GM23338 (cell line): ENCODE measurements at regions not wholly inside any gene's neighbourhood (a gene's known extent, or its start where the extent isn't known, plus 50 kb on each side); places are given as distances from the start of the nearest gene placed in this dataset.

Experiments used
- ATAC-seq: fragments of 200-7000 bp; cut with Tn5 transposase; 3 replicates; pipeline ENCODE4 v1.9.1; 2020
- DNase-seq: peaks from one replicate; pipeline ENCODE4 v3.0.0-alpha.2; 2015; ENCODE audit warnings: low spot score
- H2AFZ ChIP-seq: fragments of 200-600 bp; sonication (generic); 2 replicates; pipeline ENCODE4 v1.8.0; 2016; ENCODE audit warnings: antibody characterized with exemption, mild to moderate bottlenecking, moderate library complexity
- H3F3A ChIP-seq: fragments of 200-600 bp; sonication (generic); replicated peaks from 2 replicates; pipeline ENCODE4 v1.8.0; 2017; ENCODE audit warnings: antibody characterized with exemption, mixed run types, low read depth
- H3K27ac ChIP-seq: fragments of 200-600 bp; sonication (generic); 2 replicates; pipeline ENCODE4 v1.6.1; 2016; ENCODE audit warnings: low read depth
- H3K27me3 ChIP-seq: fragments of 200-600 bp; sonication (generic); 2 replicates; pipeline ENCODE4 v1.8.0; 2016; ENCODE audit warnings: mild to moderate bottlenecking, mixed run types, moderate library complexity; ENCODE audit not compliant: insufficient read depth
- H3K36me3 ChIP-seq: fragments of 200-600 bp; sonication (generic); 2 replicates; pipeline ENCODE4 v1.8.0; 2016; ENCODE audit warnings: mild to moderate bottlenecking; ENCODE audit not compliant: insufficient read depth
- H3K4me1 ChIP-seq: fragments of 200-600 bp; sonication (generic); 2 replicates; pipeline ENCODE4 v1.8.0; 2016; ENCODE audit warnings: mild to moderate bottlenecking, moderate library complexity; ENCODE audit not compliant: insufficient read depth
- H3K4me2 ChIP-seq: fragments of 200-600 bp; sonication (generic); 2 replicates; pipeline ENCODE4 v1.7.1; 2017; ENCODE audit warnings: mixed run types
- H3K4me3 ChIP-seq: fragments of 200-600 bp; sonication (generic); 2 replicates; pipeline ENCODE4 v1.6.1; 2016; ENCODE audit warnings: mixed run types
- H3K79me2 ChIP-seq: fragments of 200-600 bp; sonication (generic); replicated peaks from 2 replicates; pipeline ENCODE4 v1.8.0; 2017; ENCODE audit warnings: mild to moderate bottlenecking; ENCODE audit not compliant: insufficient read depth
- H3K9me2 ChIP-seq: fragments of 200-600 bp; sonication (generic); 2 replicates; pipeline ENCODE4 v1.8.0; 2017; ENCODE audit not compliant: insufficient read depth
- H4K20me1 ChIP-seq: fragments of 200-600 bp; sonication (generic); replicated peaks from 2 replicates; pipeline ENCODE4 v1.8.0; 2017; ENCODE audit warnings: mild to moderate bottlenecking; ENCODE audit not compliant: insufficient read depth
- H3K27ac Mint-ChIP-seq: 2 replicates; pipeline ENCODE4 v1.8.0; 2020; ENCODE audit warnings: inconsistent platforms, mild to moderate bottlenecking, moderate library complexity, mixed read lengths
- H3K27me3 Mint-ChIP-seq: 3 replicates; pipeline ENCODE4 v1.8.0; 2022; ENCODE audit warnings: low read depth, mild to moderate bottlenecking, moderate library complexity, mixed read lengths, inconsistent platforms; ENCODE audit not compliant: insufficient read depth, poor library complexity
- H3K36me3 Mint-ChIP-seq: 3 replicates; pipeline ENCODE4 v1.8.0; 2021; ENCODE audit warnings: low read depth, mild to moderate bottlenecking, inconsistent platforms, moderate library complexity, mixed read lengths
- H3K4me1 Mint-ChIP-seq: 3 replicates; pipeline ENCODE4 v1.8.0; 2020; ENCODE audit warnings: mild to moderate bottlenecking, inconsistent platforms, mixed read lengths
- H3K4me3 Mint-ChIP-seq: 3 replicates; pipeline ENCODE4 v1.8.0; 2021; ENCODE audit warnings: moderate library complexity, mild to moderate bottlenecking, inconsistent platforms, mixed read lengths
- H3K9me3 Mint-ChIP-seq: 3 replicates; pipeline ENCODE4 v1.8.0; 2020; ENCODE audit warnings: moderate library complexity, mild to moderate bottlenecking, inconsistent platforms, mixed read lengths
- CREB1 ChIP-seq: fragments of 250-450 bp; sonication (Bioruptor Pico); IDR thresholded peaks from 2 replicates; pipeline ENCODE4 v1.5.0; 2020; ENCODE audit warnings: low read depth, mild to moderate bottlenecking, moderate library complexity
- EZH2 ChIP-seq: fragments of 200-600 bp; sonication (generic); IDR thresholded peaks from one replicate; pipeline ENCODE4 v1.8.0; 2017; ENCODE audit warnings: antibody characterized with exemption, mild to moderate bottlenecking, low read depth; ENCODE audit not compliant: unreplicated experiment
- EZH2phosphoT487 ChIP-seq: fragments of 200-600 bp; sonication (generic); IDR thresholded peaks from one replicate; pipeline ENCODE4 v1.8.1; 2018; ENCODE audit warnings: antibody characterized with exemption; ENCODE audit not compliant: unreplicated experiment
- JUNB ChIP-seq: IDR thresholded peaks from one replicate; pipeline ENCODE4 v1.6.1; 2016; ENCODE audit warnings: antibody characterized with exemption; ENCODE audit not compliant: unreplicated experiment
- NANOG ChIP-seq: IDR thresholded peaks from 2 replicates; pipeline ENCODE4 v1.6.1; 2016; ENCODE audit warnings: antibody characterized with exemption, borderline replicate concordance
- POLR2AphosphoS5 ChIP-seq: IDR thresholded peaks from 2 replicates; pipeline ENCODE4 v1.6.1; 2016; ENCODE audit warnings: antibody characterized with exemption, low read depth
- STAT1 ChIP-seq: IDR thresholded peaks from one replicate; pipeline ENCODE4 v1.6.1; 2016; ENCODE audit warnings: antibody characterized with exemption; ENCODE audit not compliant: unreplicated experiment
- ZNF114 ChIP-seq: fragments of 250-450 bp; sonication (Bioruptor Pico); IDR thresholded peaks from 2 replicates; pipeline ENCODE4 v1.5.0; 2020; ENCODE audit warnings: mild to moderate bottlenecking, moderate library complexity
- ZNF331 ChIP-seq: fragments of 250-450 bp; sonication (Bioruptor Pico); IDR thresholded peaks from 2 replicates; pipeline ENCODE4 v1.5.0; 2020; ENCODE audit warnings: low read depth, mild to moderate bottlenecking, moderate library complexity
- TF ChIP-seq, protein P1 (sequence below): IDR thresholded peaks from 2 replicates; pipeline ENCODE4 v1.6.1; 2016; ENCODE audit warnings: antibody characterized with exemption
- TF ChIP-seq, protein P2 (sequence below): fragments of 250-450 bp; sonication (Bioruptor Pico); IDR thresholded peaks from 2 replicates; pipeline ENCODE4 v1.5.0; 2020; ENCODE audit warnings: mild to moderate bottlenecking, moderate library complexity
- TF ChIP-seq, protein P3 (sequence below): IDR thresholded peaks from one replicate; pipeline ENCODE4 v1.6.1; 2018; ENCODE audit warnings: antibody characterized with exemption; ENCODE audit not compliant: unreplicated experiment
- TF ChIP-seq, protein P4 (sequence below), 2 experiments: fragments of 200-600 bp in 1 of 2; sonication (generic) in 1 of 2; conservative IDR thresholded peaks; 2 replicates each; pipeline versions ENCODE4 v1.5.1 to v1.6.1; 2016 to 2017; ENCODE audit warnings: antibody characterized with exemption in 2 of 2, low read depth in 2 of 2, mild to moderate bottlenecking in 2 of 2, moderate library complexity in 1 of 2

DNA sequence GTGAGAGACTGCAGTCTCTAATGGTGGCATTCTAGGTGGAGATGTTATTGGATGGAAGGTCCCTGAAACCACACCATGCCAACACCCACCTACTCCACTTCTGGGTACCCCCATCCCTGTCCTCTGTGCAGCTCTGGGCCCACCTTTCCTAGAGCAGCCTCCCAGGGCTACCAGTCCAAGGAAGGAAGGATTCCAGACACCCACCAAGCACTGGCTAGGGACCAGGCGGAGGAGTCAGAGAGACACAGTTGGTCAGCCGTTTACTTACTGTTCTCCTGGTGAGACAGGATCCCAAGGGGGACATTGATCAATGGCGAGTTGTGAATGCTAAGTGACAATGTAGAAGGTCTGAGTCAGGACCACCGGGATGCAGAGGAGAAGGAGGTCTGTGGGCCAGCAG lies 151.6 kb downstream of the TTC32 start:
- no peaks in the 10 kb centered on the region for H4K20me1 ChIP-seq
- no peaks in the 10 kb centered on the region for H3K9me2 ChIP-seq
- H3K9me3 Mint-ChIP-seq, result no peaks in the 10 kb centered on the region
- H3K36me3 ChIP-seq, result no peaks in the 10 kb centered on the region
- H3K27ac ChIP-seq, result no peak overlapping the region
- H3K27me3 ChIP-seq, result no peaks in the 10 kb centered on the region
- H3K79me2 ChIP-seq, result no peaks in the 10 kb centered on the region
- no peak for ATAC-seq
- DNase-seq, result no peak
- TF ChIP-seq CREB1 (CRISPR knock-in tag) (no peak), NANOG (no peak), EZH2 (no peak), JUNB (no peak), ZNF114 (no peak), STAT1 (no peak), ZNF331 (CRISPR knock-in tag) (no peak), POLR2AphosphoS5 (no peak), EZH2phosphoT487 (no peak)
- TF ChIP-seq, protein P1, sequence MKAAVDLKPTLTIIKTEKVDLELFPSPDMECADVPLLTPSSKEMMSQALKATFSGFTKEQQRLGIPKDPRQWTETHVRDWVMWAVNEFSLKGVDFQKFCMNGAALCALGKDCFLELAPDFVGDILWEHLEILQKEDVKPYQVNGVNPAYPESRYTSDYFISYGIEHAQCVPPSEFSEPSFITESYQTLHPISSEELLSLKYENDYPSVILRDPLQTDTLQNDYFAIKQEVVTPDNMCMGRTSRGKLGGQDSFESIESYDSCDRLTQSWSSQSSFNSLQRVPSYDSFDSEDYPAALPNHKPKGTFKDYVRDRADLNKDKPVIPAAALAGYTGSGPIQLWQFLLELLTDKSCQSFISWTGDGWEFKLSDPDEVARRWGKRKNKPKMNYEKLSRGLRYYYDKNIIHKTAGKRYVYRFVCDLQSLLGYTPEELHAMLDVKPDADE, result no peak
- TF ChIP-seq, protein P2, sequence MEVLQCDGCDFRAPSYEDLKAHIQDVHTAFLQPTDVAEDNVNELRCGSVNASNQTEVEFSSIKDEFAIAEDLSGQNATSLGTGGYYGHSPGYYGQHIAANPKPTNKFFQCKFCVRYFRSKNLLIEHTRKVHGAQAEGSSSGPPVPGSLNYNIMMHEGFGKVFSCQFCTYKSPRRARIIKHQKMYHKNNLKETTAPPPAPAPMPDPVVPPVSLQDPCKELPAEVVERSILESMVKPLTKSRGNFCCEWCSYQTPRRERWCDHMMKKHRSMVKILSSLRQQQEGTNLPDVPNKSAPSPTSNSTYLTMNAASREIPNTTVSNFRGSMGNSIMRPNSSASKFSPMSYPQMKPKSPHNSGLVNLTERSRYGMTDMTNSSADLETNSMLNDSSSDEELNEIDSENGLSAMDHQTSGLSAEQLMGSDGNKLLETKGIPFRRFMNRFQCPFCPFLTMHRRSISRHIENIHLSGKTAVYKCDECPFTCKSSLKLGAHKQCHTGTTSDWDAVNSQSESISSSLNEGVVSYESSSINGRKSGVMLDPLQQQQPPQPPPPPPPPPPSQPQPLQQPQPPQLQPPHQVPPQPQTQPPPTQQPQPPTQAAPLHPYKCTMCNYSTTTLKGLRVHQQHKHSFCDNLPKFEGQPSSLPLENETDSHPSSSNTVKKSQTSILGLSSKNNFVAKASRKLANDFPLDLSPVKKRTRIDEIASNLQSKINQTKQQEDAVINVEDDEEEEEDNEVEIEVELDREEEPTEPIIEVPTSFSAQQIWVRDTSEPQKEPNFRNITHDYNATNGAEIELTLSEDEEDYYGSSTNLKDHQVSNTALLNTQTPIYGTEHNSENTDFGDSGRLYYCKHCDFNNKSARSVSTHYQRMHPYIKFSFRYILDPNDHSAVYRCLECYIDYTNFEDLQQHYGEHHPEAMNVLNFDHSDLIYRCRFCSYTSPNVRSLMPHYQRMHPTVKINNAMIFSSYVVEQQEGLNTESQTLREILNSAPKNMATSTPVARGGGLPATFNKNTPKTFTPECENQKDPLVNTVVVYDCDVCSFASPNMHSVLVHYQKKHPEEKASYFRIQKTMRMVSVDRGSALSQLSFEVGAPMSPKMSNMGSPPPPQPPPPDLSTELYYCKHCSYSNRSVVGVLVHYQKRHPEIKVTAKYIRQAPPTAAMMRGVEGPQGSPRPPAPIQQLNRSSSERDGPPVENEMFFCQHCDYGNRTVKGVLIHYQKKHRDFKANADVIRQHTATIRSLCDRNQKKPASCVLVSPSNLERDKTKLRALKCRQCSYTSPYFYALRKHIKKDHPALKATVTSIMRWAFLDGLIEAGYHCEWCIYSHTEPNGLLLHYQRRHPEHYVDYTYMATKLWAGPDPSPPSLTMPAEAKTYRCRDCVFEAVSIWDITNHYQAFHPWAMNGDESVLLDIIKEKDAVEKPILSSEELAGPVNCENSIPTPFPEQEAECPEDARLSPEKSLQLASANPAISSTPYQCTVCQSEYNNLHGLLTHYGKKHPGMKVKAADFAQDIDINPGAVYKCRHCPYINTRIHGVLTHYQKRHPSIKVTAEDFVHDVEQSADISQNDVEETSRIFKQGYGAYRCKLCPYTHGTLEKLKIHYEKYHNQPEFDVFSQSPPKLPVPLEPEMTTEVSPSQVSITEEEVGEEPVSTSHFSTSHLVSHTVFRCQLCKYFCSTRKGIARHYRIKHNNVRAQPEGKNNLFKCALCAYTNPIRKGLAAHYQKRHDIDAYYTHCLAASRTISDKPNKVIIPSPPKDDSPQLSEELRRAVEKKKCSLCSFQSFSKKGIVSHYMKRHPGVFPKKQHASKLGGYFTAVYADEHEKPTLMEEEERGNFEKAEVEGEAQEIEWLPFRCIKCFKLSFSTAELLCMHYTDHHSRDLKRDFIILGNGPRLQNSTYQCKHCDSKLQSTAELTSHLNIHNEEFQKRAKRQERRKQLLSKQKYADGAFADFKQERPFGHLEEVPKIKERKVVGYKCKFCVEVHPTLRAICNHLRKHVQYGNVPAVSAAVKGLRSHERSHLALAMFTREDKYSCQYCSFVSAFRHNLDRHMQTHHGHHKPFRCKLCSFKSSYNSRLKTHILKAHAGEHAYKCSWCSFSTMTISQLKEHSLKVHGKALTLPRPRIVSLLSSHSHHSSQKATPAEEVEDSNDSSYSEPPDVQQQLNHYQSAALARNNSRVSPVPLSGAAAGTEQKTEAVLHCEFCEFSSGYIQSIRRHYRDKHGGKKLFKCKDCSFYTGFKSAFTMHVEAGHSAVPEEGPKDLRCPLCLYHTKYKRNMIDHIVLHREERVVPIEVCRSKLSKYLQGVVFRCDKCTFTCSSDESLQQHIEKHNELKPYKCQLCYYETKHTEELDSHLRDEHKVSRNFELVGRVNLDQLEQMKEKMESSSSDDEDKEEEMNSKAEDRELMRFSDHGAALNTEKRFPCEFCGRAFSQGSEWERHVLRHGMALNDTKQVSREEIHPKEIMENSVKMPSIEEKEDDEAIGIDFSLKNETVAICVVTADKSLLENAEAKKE (CRISPR knock-in tag), result no peak
- TF ChIP-seq, protein P3, sequence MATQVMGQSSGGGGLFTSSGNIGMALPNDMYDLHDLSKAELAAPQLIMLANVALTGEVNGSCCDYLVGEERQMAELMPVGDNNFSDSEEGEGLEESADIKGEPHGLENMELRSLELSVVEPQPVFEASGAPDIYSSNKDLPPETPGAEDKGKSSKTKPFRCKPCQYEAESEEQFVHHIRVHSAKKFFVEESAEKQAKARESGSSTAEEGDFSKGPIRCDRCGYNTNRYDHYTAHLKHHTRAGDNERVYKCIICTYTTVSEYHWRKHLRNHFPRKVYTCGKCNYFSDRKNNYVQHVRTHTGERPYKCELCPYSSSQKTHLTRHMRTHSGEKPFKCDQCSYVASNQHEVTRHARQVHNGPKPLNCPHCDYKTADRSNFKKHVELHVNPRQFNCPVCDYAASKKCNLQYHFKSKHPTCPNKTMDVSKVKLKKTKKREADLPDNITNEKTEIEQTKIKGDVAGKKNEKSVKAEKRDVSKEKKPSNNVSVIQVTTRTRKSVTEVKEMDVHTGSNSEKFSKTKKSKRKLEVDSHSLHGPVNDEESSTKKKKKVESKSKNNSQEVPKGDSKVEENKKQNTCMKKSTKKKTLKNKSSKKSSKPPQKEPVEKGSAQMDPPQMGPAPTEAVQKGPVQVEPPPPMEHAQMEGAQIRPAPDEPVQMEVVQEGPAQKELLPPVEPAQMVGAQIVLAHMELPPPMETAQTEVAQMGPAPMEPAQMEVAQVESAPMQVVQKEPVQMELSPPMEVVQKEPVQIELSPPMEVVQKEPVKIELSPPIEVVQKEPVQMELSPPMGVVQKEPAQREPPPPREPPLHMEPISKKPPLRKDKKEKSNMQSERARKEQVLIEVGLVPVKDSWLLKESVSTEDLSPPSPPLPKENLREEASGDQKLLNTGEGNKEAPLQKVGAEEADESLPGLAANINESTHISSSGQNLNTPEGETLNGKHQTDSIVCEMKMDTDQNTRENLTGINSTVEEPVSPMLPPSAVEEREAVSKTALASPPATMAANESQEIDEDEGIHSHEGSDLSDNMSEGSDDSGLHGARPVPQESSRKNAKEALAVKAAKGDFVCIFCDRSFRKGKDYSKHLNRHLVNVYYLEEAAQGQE, result no peak
- TF ChIP-seq, protein P4, sequence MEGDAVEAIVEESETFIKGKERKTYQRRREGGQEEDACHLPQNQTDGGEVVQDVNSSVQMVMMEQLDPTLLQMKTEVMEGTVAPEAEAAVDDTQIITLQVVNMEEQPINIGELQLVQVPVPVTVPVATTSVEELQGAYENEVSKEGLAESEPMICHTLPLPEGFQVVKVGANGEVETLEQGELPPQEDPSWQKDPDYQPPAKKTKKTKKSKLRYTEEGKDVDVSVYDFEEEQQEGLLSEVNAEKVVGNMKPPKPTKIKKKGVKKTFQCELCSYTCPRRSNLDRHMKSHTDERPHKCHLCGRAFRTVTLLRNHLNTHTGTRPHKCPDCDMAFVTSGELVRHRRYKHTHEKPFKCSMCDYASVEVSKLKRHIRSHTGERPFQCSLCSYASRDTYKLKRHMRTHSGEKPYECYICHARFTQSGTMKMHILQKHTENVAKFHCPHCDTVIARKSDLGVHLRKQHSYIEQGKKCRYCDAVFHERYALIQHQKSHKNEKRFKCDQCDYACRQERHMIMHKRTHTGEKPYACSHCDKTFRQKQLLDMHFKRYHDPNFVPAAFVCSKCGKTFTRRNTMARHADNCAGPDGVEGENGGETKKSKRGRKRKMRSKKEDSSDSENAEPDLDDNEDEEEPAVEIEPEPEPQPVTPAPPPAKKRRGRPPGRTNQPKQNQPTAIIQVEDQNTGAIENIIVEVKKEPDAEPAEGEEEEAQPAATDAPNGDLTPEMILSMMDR (conservative IDR thresholded peaks at IDR 0.05; ENCODE audit: low read depth in 2 of 2), result no peak
- H3F3A ChIP-seq, result no peaks in the 10 kb centered on the region
- peaks cover 12% of the 10 kb centered on the region for H3K27me3 Mint-ChIP-seq
- H3K4me1 ChIP-seq, result no peaks in the 10 kb centered on the region
- no peak overlapping the region for H3K4me3 ChIP-seq
- H3K36me3 Mint-ChIP-seq, result no peaks in the 10 kb centered on the region
- no peak overlapping the region for H2AFZ ChIP-seq
- H3K4me1 Mint-ChIP-seq, result peaks cover 5% of the 10 kb centered on the region; the same call in 2 of the 3 replicates
- H3K4me2 ChIP-seq, result no peak overlapping the region
- no peak overlapping the region for H3K27ac Mint-ChIP-seq
- no peak overlapping the region for H3K4me3 Mint-ChIP-seq
